ENCODE measurements at regions not wholly inside any gene's neighbourhood (a gene's known extent, or its start where the extent isn't known, plus 50 kb on each side); places are given as distances from the start of the nearest gene placed in this dataset.

DNA sequence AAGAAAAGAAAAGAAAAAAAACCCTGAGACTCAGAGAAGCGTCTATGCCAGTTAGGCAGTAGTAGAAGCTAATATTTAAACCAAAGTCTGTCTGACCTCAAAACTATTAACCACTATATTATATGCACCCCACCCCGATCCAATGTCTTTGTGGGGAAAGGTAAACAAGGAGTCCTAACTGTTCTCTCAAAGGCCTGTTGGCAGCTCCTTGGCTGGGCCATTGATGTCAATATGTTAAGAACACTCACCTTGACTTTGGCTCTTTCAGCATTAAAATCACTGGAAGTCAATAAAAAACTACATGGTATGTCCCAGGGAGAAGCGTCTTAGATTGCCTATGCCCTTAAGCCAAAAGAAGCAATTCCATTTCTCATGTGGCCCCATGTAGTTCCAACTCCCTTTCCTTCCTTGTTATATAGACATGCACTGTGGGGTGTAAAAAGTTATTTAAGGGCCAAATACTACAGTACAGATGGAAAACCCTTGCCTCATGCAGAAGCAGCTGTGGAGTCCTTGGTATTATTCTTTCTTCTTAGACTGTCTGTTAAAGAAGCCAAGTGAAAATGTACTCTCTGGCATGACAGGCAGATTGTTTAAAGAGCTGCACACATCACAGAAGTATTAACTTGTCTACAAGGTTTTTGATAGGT lies 308.6 kb upstream of the RPS23 start:
- no peak for TF ChIP-seq CTCF (IDR thresholded peaks at IDR 0.05; ENCODE audit: borderline replicate concordance, extremely low read depth, low read length, poor library complexity, severe bottlenecking)
- TF ChIP-seq EZH2 (IDR thresholded peaks at IDR 0.05; ENCODE audit: borderline replicate concordance, low read depth, low read length, severe bottlenecking), result no peak

Measured in DND-41 (cell line).